Stimulated activated CD4-positive, alpha-beta T cell treated with anti-CD3 and anti-CD28 coated beads, Interleukin-1b, Interleukin-23, amount 100 ng/mL, for 48 hours (primary cell): ENCODE measurements at regions not wholly inside any gene's neighbourhood (a gene's known extent, or its start where the extent isn't known, plus 50 kb on each side); places are given as distances from the start of the nearest gene placed in this dataset.
A peak's percentile ranks its signal among the peaks of the same experiment; 100 is the strongest.
"Not testable (repeated sequence)": the region's sequence is repeated elsewhere in the genome, so short reads cannot be mapped to it uniquely, and the experiment has no call there.

ENCODE experiments used
- DNase-seq: peaks from one replicate; pipeline ENCODE4 v3.0.0-alpha.2; 2020

DNA sequence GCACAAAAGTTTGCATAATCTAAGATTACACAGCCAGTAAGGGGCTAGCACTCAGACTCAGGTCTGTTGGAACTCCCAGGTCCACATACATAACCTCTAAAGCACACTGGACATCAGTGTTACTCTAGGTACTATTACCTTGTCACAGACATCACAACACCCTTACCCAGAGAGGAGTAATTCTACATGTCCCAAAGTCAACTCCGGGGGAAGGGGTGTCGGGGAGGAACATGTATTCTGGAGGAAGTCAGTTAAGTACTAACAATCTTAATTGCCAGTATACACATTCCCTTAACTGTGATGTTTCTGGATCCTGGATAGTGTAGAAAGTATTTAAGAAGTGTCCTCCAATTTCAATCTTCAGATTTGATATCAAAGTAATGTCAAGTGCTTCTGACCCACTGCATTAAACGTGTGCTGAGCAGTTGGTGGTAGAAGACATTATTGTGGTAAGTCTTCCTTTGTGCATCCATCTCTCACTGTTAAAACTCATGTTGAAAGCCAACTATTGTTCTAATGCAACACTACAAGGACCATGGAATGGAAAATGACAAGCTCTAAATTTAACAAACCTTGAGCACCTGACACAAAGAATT is 155.4 kb downstream of the CRPPA start:
- DNase-seq = no peak

DNA sequence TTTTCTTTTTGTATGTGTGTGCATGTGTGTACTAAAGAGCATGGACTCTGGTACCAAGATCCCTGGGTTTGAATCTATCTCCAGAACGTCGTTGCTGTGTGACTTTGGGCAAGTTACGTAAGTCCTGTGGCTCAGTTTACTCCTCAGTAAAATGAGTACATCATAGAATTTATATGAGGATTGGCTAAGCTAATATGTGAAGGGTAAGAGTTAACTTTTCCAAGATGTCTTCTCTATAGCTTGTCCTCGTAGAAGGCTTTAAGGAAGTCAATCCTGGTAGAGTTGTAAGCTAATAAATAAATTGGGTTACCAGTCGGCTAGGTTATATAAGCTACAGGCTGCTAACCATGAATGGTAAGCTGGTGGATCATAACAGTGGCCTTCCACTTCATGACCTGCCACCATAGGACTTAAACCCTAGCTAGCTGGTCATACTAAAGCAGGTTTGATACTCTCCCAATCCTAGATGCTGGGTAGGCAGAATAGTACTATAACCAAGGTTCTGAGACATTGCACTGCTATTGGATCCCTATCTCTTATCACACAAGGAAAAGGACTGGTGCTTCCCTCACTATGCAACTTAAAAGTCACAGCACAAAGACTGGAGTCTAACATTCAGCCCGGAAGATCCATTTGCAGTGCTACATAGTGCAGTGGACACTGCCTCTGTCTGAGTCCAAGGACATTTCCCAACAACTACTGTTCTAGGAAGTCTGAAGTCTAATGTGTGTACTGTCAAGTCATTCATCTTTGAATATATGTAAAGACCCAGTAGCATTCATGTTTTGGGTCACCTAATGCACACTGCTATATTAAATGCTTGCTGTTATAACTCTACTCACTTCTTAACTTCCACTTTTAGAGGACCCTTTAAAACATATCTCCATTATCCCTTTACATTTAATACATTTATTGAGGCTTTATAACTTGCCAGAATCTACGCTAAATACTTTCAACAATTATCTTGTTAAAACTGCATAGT is 156.2 kb downstream of the CRPPA start:
- DNase-seq = no peak

DNA sequence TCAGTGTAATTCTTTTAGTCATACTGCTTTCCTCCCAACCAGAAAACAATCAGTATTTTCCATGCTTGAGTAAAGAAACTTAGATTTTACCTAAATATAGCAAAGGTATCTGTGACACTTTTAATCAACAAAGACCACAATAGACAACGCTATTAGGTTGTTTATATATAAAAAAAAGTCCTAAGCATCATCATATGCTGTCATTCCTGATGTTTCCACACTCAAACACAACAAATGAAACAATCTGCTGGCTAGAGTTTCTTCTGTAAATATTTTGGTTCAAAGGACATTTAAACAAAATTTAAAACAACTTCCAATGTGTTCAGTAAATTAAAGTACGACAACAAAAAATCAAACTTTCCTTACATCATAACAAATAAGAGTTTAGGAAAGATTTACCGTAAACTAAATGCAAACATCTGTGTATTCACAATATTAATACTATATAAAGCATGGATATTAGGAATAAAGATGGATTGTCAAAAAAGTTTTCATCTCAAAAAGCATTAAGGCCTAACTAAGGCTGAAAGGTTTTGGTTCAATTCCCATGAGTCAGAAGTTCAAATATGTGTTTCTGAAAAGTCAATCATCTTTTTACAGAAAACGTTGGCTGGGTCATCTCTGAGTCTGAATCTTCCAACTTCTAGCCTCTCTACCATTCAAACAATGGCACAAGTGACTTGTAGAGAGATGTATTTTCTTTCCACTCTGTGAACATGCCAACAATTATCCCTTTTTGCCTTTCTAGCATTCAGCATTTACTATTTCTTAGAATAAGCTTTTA is 157.1 kb downstream of the CRPPA start:
- DNase-seq = no peak

DNA sequence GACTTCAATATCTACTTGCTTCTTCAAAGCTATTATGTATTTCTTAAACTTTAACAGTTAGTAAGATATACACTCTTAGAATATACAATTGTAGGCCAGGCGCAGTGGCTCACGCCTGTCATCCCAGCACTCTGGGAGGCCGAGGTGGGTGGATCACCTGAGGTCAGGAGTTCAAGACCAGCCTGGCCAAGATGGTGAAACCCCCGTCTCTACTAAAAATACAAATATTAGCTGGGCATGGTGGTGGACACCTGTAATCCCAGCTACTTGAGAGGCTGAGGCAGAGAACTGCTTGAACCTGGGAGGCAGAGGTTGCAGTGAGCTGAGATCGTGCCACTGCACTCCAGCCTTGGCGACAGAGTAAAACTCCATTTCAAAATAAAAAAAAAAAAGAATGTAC is 158.0 kb downstream of the CRPPA start:
- not testable (repeated sequence) for DNase-seq

DNA sequence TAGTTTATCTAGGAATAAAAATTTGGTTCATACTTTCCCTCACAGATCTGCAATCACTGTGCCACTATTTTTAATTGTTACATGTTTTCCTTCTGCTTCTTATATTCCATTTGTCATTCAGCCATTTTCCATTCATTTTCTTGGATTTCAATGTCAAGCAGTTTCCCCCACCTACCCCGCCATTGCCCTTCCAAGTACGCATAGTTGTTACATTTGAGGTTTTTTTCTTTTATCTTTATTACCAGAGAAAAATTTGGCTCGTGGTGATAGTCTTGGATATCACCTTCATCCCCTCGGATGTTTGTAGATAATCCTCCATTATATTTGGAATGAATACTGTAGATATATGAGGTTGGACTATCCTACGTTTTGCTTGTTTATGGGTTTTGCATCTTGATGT is 159.7 kb downstream of the CRPPA start:
- no peak for DNase-seq

DNA sequence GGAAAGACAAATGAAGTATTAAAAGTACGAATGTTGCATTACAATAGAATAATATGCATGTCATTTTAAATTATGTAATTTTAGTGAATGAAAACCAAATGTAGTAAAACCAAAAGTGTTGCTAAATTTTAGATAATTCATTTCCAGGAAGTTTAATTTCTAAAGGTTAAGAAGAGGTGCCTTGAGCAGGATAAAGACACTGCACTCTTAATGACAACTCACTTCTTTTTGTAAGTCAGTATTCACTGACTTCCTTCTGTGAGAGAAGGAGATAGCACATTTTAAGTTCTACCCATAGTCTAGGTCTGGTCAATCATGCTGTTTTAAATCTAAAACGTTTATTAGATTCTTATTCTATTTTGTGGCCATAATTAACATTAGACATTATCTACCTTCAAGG is 160.2 kb downstream of the CRPPA start:
- DNase-seq = no peak

DNA sequence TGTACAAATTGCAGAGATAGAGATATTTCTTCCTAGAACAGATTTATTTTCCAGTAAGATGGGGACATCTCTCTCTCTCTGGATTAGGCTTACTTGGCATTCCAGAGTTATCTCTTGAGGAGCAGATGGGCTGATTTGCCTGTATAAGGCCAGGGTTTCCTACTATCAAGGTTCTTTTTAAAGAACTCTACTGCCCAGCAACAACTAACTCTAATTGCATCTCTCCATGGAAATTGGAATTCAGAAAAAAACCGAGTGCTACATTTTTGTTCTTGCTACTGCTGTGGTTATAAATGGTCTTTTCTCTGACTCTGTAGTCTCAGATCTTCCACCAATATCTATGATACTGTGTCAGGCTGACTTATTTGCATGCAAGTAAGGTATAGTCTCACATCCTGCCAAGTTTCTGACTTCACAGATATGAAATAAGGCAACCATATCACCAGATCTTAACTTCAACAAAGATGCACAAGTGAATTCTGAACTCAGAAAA is 161.1 kb downstream of the CRPPA start:
- no peak for DNase-seq

DNA sequence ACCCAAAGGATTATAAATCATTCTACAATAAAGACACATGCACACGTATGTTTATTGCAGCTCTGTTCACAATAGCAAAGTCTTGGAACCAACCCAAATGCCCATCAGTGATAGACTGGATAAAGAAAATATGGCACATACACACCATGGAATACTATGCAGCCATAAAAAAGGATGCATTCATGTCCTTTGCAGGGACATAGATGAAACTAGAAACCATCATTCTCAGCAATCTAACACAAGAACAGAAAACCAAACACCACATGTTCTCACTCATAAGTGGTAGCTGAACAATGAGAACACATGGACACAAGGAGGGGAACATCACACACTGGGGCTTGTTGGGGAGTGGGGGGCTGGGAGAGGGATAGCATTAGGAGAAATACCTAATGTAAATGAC is 164.9 kb downstream of the CRPPA start:
- DNase-seq = not testable (repeated sequence)

DNA sequence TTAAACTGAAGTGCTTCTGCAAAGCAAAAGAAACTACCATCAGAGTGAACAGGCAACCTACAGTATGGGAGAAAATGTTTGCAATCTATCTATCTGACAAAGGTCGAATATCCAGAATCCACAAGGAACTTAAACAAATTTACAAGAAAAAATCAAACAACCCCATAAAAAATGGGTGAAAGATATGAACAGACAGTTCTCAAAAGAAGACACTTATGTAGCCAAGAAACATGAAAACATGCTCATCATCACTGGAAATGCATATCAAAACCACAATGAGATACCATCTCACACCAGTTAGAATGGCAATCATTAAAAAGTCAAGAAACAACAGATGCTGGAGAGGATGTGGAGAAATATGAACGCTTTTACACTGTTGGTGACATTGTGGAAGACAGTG is 165.4 kb downstream of the CRPPA start:
- not testable (repeated sequence) for DNase-seq

DNA sequence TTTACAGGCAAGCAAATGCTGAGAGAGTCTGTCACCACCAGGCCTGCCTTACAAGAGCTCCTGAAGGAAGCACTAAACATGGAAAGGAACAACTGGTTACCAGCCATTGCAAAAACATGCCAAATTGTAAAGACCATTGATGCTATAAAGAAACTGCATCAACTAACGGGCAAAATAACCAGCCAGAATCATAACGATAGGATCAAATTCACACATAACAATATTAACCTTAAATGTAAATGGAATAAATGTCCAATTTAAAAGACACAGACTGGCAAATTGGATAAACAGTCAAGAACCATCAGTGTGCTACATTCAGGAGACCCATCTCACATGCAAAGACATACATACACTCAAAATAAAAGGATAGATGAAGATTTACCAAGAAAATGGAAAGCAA is 170.7 kb downstream of the CRPPA start:
- not testable (repeated sequence) for DNase-seq

DNA sequence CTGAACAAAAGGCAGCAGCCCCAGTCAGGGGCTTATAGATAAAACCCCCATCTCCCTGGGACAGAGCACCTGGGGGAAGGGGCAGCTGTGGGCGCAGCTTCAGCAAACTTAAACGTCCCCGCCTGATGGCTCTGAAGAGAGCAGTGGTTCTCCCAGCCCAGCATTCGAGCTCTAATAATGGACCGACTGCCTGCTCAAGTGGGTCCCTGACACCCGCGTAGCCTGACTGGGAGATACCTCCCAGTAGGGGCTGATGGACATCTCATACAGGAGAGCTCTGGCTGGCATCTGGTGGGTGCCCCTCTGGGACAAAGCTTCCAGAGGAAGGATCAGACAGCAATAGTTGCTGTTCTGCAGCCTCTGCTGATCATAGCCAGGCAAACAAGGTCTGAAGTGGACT is 172.1 kb downstream of the CRPPA start:
- DNase-seq = not testable (repeated sequence)

DNA sequence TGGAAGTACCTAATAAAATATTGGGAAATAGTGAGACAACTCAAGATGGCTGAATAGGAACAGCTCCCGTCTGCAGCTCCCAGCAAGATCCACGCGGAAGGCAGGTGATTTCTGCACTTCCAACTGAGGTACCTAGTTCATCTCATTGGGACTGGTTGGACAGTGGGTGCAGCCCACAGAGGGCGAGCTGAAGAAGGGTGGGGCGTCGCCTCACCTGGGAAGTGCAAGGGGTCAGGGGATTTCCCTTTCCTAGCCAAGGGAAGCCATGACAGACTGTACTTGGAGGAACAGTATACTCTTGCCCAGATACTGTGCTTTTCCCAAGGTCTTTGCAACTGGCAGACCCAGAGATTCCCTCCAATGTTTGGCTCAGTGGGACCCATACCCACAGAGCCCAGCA is 172.8 kb downstream of the CRPPA start:
- DNase-seq = not testable (repeated sequence)

DNA sequence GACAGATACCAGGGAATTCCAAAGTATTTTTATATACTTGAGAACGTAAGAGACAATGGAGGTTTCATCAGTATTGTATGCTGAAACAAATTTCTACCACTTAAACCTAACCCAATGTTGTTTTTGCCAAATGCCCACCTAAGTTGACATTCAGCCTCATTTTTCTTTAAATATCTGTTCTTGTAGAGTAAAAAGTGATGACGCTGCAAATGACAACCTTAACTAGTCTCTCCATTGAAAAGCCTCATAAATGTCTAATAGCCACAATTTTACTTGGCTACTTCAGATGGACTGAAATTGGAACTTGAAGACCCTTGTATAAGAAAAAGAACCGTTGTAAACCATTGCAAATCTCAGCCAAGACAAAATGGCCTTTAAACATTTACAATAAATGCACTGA is 176.9 kb downstream of the CRPPA start:
- DNase-seq = no peak

DNA sequence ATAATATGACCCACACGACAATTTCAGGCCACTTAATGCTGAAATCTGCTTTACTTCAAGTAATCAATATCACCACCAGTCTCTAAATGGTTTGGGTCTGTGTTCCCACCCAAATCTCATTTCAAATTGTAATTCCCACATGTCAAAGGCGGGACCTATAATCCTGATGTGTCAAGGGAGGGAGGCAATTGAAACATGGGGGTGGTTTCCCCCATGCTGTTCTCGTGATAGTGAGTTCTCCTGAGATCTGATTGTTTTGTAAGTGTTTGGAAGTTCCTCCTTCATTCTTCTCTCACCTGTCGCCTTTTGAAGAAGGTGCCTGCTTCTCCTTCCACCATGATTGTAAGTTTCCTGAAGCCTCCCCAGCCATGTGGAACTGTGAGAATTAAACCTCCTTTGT is 178.4 kb downstream of the CRPPA start:
- DNase-seq = no peak

DNA sequence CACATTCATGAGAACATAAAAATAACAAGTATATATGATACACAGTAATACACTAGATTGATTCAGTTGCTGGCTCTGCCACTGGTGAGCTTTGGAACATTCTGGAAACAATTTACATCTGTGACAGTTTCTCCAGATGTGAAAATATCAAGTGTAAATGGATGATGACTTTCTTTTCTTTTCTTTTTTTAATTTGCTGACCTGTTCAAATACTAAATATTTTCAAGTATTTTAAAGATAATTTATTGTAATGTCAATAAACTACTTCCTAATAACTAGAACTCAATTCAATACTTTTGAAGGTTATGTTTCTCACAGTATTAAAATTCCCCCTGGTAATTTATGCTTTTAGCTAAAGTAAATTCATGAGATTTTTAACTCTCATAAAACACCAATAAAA is 180.3 kb downstream of the CRPPA start:
- no peak for DNase-seq

DNA sequence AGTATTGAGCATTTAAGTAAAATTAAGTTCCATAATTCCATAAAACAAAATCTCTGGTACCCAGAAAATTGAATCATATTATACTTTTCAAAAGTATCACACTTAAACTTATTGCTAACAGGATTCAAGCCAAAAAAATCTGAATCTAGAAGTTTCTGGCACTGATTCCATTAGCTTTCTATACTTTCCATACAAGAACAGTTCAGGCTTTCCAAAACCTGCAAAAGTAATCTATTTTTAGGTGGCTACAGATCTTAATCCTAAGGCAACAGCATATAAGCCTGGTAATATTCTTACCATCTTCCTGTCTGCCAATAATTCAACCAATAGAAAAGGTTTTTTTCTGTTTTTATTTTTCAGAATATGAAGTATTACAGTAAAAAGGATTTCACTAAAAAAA is 185.0 kb downstream of the CRPPA start:
- DNase-seq = no peak

DNA sequence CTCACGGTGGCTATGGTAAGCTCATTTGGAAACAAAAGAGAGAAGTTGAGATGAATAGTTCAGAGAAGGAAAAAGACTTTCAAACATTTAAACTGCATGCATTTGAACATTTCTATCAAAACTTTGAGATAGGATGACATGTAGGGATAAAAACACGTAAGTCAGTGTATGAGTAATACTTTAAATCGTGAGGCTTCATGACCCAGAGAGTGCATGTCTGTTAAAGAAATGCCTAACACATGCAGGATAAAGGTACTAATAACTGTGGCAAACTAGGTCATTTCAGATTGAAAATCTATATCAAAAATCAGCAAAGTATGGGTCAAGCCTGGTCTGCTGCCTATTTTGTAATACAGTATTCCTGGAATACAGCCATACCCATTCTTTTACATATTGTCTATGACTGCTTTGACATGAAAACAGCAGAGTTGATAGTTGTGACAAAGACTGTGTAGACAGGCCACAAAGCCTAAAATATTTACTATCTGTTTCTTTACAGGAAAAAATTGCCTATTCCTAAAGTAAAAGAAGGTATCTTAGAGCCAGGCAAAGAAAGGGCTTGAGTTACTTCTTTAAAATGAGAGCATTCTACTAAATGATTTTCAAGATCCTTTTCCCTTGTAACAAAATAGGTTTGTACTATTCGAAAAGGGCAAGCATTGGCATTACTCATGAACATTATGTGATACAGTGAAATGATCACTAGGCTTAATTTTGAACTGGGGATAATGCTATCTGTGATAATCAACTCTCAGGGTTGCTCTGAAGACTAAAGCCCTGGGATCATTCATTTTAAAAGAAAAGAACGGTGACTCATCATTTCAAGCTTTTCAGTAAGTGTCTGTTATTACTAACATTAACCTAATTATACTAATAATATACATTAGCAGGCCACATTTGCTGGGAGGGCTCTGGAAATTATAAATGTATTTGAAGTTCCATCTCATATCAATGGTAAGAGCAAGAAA is 185.9 kb downstream of the CRPPA start:
- no peak for DNase-seq

DNA sequence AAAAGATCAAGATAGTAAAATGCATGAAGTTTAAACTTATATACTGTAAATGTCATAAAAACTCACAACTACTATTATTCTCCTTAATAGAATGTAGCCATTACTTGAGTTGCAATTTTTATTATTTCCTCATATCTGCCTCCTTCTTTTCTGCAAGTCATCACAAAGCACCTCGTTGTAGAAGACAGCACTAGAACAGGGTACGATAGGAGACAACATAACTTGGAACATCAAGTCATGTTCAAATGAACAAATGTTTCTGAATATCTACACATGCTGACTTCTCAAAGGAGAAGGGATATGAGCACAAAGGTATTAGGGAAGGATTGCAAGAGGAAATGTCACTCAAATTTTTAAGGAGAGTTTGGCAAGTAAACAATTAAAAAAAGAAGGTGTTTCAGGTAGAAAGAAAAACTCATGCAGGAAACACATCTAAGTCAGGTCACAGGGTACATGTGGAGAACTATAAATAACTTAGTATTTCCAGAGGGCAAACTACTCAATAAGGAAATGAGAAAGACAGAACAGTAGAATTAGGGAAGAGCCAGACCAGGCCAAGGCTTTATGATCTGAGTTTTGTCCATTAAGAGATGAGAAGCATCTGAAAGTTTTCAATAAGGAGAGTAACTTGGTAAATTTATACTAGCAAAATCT is 186.7 kb downstream of the CRPPA start:
- no peak for DNase-seq

DNA sequence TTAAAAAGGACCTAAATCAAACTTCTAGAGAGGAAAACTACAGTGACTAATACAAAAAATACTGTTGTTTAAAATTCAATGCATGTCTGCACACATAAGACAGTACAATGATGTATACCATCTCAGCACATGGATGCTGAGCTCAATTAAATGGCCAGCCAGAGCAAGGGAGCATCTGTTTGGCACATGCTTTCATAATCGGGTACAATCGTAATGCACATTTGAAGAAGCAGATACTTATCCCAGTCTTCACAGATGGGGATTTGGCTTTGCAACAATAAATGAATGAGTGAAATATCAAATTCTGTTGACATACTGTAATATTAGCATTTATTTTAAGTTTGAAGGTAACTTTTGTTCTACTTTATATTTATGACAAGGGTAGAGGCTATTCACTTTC is 187.8 kb downstream of the CRPPA start:
- no peak for DNase-seq

DNA sequence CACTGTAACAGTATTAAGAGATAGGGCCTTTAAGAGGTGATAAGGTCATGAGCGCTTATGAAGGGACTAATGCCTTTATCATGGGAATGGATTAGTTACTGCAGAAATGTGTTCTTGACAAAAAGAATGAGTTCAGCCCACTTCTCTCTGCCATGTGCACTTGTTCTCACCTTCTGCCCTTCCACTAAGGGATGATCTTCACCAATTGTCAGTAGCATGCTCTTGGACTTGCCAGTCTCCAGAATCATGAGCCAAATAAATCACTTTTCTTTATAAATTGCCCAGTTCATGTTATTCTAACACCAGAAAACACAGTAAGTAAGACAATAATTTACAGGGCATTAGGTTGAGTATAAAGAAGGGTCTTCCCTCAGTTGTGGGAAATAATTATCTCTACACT is 189.1 kb downstream of the CRPPA start:
- no peak for DNase-seq

DNA sequence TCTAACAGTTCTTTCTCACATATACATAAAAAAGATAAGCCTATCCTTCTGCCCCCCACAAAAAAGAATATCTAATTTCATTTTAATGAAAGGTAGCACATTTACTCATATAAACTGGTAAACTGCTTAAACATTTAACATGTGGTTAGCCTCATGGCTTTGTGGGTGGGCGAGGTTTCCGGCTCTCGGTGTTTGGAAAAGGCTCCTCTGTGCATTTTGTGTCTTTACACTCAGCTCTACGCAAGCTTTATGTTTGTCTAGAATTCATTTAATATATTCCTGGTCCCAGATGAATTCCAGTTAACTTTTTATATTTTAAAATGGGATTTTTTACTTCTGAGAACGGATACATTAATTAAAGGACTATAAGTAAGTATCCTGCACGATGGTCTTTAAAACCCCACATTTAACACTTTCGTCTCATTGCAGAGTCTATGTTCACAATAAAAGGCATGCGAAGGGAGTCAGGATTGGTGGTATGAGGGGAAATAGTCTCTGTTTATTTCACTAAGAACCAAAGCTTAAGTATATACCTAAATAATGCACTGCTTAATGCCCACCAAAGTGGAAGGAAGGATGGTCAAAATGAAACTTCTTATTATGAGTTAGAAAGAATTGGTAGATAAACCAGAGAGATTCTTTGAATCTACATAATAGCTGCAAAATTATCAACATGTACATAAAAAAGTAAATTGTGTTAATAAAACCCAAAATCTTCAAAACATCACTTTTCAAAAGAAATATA is 197.2 kb downstream of the CRPPA start:
- DNase-seq = peak; percentile 4
